ENCODE measurements at regions not wholly inside any gene's neighbourhood (a gene's known extent, or its start where the extent isn't known, plus 50 kb on each side); places are given as distances from the start of the nearest gene placed in this dataset.

- no peak for DNase-seq (ENCODE audit: low read depth in 1 of 2, low spot score in 1 of 2)
These were observed 107.8 kb downstream of the SIK1 start for GRCh38 chr21:43318841-43319781.

GRCh38 chr21:43318368-43318767 is 108.6 kb downstream of the SIK1 start:
- DNase-seq (ENCODE audit: low read depth in 1 of 2, low spot score in 1 of 2), result no peak

GRCh38 chr21:43317959-43318358 is 109.0 kb downstream of the SIK1 start:
- no peak for DNase-seq (ENCODE audit: low read depth in 1 of 2, low spot score in 1 of 2)

- no peak for DNase-seq (ENCODE audit: low read depth in 1 of 2, low spot score in 1 of 2)
These were observed 109.6 kb downstream of the SIK1 start for GRCh38 chr21:43317254-43317748.

GRCh38 chr21:43316156-43316845 is 110.6 kb downstream of the SIK1 start:
- no peak for DNase-seq (ENCODE audit: low read depth in 1 of 2, low spot score in 1 of 2)

GRCh38 chr21:43315244-43316137 is 111.4 kb downstream of the SIK1 start:
- no peak for DNase-seq (ENCODE audit: low read depth in 1 of 2, low spot score in 1 of 2)

GRCh38 chr21:43313939-43314405 is 113.0 kb downstream of the SIK1 start:
- DNase-seq (ENCODE audit: low read depth in 1 of 2, low spot score in 1 of 2), result no peak

GRCh38 chr21:43313221-43313938 is 113.6 kb downstream of the SIK1 start:
- no peak for DNase-seq (ENCODE audit: low read depth in 1 of 2, low spot score in 1 of 2)

GRCh38 chr21:43312751-43313169 is 114.2 kb downstream of the SIK1 start:
- no peak for DNase-seq (ENCODE audit: low read depth in 1 of 2, low spot score in 1 of 2)

- DNase-seq (ENCODE audit: low read depth in 1 of 2, low spot score in 1 of 2), result no peak
These were observed 114.9 kb downstream of the SIK1 start for GRCh38 chr21:43312011-43312410.

- no peak for DNase-seq (ENCODE audit: low read depth in 1 of 2, low spot score in 1 of 2)
These were observed 115.6 kb downstream of the SIK1 start for GRCh38 chr21:43311301-43311817.

- no peak for DNase-seq (ENCODE audit: low read depth in 1 of 2, low spot score in 1 of 2)
These were observed 118.1 kb downstream of the SIK1 start for GRCh38 chr21:43308815-43309283.

GRCh38 chr21:43308101-43308814 is 118.7 kb downstream of the SIK1 start:
- DNase-seq (ENCODE audit: low read depth in 1 of 2, low spot score in 1 of 2), result no peak

- no peak for DNase-seq (ENCODE audit: low read depth in 1 of 2, low spot score in 1 of 2)
These were observed 119.3 kb downstream of the SIK1 start for GRCh38 chr21:43307677-43308070.

- DNase-seq (ENCODE audit: low read depth in 1 of 2, low spot score in 1 of 2), result no peak
These were observed 119.8 kb downstream of the SIK1 start for GRCh38 chr21:43306911-43307676.

- no peak for DNase-seq (ENCODE audit: low read depth in 1 of 2, low spot score in 1 of 2)
These were observed 120.5 kb downstream of the SIK1 start for GRCh38 chr21:43306391-43306790.

GRCh38 chr21:43305811-43306311 is 121.1 kb downstream of the SIK1 start:
- no peak for DNase-seq (ENCODE audit: low read depth in 1 of 2, low spot score in 1 of 2)

- no peak for DNase-seq (ENCODE audit: low read depth in 1 of 2, low spot score in 1 of 2)
These were observed 121.6 kb downstream of the SIK1 start for GRCh38 chr21:43305336-43305665.
